GM21360 (cell line): ENCODE measurements at regions not wholly inside any gene's neighbourhood (a gene's known extent, or its start where the extent isn't known, plus 50 kb on each side); places are given as distances from the start of the nearest gene placed in this dataset.

Experiments
- ATAC-seq: cut with Tn5 transposase; IDR thresholded peaks from one replicate; pipeline ENCODE4 v1.9.1; 2021; ENCODE audit warnings: mild to moderate bottlenecking, moderate library complexity; ENCODE audit not compliant: unreplicated experiment

DNA sequence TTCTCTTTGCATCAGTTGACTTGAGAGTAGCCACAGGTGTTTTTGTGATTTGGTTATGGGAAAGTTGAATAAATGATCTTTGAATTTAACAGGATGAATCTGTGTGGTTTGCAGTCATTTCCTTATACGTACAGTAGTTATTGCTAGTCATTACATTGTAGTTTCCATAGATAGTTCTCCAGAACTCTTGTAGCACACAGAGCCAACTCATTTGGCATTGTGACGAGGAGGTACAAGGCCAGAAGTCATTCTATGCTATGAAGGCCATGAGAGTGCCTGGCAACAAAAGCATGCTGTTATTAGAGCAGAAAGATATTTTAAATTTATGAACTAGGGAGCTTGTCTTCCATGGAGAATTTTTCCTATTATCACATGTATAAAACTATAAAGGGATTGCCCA lies 973.0 kb upstream of the CHAC2 start:
- no peak for ATAC-seq

DNA sequence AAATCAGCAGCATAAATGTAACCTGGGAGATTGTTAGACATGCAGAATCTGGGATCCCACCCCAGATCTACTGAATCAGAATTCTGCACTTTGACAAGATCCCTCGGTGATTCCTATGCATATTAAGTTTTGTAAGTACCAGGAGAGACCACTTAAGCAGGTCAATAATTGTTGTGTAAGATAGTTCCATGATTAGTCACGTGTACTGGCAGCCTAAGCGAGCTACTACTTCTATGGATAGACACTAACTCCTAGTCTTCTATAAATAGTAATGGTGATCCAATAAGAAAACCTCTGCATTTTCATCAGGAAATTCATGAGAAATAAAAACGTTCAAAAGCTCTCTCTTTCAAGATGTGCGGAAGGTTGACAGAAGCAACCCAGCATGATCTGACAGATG lies 988.2 kb upstream of the CHAC2 start:
- no peak for ATAC-seq

DNA sequence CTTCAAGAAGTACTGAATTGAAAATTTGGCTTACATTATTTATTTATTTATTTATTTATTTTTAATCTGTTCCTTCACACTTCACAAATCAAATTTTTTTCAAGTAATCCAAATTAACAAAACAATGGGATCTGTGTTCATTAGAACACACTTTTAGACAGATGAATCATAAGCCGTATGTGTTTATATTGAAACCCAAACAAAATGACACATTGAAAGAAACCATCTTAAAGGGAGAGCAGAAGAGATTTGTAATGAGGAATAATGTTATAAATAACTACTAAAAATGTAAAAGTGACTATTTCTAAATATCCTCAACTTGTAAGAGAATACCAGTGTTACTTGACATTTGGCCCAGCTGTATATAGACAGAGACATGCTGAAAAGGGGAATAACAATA lies 991.0 kb upstream of the CHAC2 start:
- no peak for ATAC-seq

DNA sequence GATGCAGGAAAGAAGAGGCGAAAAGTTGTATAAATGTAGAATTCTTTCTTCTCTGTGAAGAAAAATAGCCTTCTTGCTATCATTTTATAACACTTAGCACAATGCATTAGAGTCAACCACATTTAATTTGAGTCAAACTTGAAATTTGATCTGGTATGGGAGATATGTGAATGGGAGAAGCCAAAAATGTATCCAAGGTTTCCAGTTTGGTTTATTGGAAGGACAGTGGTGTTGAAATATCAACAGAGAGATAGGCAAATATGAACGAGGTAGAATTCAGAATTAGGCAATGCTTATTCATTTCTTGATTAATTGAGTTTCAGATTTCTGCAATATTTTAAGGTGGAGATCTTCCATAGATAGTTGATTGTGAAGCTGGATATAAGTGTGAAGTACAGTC lies 991.9 kb upstream of the CHAC2 start:
- no peak for ATAC-seq

DNA sequence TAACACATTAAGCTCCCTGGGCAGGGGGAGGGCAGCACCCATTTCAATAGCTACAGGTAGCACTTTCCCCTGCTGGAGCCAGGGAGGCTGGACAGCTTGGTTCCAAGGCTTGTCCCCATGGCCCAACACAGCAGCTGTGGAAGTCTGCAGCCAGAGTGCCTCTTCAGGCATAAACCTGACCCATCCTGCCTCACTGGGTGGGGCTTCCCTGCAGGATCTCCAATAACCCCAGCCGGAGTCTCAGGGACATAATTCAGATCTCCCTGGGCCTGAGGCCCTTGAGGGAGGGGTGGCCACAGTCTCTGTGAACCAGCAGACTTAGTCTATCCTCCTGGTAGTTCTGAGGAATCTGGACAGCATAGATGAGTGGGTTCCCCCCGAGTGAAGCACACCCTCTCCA lies 1001.9 kb upstream of the CHAC2 start:
- no peak for ATAC-seq

DNA sequence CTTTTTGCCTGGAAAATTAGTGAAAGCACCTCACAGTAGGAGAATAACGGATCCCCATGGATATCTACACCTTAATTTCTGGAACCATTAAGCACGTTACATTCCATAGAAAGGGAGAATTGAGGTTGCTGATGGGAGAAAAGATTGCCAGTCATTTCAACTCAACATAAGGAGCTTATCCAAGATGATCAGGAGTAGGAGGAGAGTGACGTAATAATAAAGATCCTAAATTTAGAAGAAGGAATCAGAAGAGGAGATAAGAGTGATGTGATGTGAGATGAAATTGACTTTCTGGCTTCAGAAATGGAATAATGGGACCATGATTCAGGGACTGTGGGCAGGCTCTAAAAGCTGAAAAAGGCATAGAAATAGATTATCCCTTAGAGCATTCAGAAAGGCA lies 1017.8 kb upstream of the CHAC2 start:
- ATAC-seq, result no peak

DNA sequence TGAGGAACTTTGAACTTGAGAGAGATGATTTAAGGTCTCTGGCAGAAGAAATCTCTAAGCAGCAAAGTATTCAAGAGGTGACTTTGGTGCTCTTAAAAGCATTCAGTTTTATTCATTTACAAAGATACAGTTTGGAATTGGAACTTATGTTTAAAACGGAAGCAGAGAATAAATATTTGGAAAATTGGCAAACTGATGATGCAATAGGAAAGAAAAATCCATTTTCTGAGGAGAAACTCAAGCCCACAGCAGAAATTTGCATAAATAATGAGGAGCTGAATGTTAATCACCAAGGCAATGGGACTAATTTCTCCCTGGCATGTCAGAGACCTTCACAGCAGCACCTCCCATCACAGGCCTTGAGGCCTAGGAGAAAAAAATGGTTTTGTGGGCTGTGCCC lies 1022.5 kb upstream of the CHAC2 start:
- no peak for ATAC-seq

DNA sequence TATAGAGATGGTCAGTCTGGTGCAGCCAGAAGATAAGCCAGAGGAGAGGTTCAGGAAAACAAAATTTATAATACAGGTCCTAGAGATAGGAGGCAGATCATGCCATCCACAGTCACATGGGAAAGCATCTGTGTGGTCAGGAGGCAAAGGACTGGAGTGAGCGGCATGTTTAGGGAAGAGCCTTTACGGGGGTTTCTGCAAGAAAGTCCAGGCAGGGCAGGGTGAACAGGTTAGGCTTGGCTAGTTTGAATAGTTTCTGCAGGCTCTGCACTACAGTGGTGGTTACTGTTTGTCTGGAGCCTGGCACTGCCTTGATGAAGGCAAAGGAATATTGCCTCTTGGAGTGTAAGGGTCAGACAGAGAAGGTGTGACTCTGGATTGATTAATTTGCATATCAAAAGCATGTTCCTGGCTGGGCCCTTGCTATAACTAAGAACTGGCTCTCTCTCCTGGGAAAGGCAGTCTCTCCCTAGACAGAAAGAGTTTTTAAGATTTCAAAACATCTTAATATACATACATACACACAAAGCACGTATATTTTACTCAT lies 1034.7 kb upstream of the CHAC2 start:
- ATAC-seq, result no peak

DNA sequence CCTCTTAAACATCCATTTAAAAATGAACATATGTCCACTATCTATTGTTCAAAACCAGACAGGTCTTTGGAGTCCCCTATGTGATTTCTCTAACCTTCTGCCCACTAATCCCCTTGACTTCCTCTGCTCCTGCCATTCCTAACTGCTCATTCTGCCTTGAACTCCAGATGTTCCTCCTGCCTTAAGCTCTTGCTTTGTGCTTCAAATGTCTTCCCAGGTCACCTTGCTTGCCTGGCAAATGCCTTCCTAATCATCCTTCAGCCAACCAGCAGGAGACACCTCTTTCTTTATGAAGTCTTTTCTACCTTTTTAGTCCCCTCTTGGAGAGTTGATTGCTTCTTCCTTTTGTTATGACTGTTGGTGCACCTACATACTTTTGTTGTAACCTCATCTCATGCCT lies 1043.0 kb upstream of the CHAC2 start:
- ATAC-seq, result no peak

DNA sequence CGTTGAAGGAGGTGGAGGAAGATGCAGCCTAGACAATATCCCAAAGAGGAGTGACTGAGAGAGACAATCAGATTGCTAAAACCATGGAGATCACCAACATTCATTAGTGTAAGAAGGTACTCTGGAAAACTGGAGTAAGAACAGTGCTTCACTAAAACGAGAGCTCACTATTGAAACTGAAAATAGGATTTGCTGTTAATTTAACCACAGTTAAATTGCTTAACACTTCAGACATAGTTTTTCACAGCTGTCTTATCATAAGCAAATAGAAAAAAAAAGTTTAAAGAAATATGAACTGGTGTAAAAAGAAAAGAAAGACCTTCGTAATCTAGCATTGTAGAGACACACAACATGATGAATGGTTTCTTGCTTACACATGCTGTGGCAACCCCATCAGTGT lies 1049.8 kb upstream of the CHAC2 start:
- ATAC-seq, result no peak

DNA sequence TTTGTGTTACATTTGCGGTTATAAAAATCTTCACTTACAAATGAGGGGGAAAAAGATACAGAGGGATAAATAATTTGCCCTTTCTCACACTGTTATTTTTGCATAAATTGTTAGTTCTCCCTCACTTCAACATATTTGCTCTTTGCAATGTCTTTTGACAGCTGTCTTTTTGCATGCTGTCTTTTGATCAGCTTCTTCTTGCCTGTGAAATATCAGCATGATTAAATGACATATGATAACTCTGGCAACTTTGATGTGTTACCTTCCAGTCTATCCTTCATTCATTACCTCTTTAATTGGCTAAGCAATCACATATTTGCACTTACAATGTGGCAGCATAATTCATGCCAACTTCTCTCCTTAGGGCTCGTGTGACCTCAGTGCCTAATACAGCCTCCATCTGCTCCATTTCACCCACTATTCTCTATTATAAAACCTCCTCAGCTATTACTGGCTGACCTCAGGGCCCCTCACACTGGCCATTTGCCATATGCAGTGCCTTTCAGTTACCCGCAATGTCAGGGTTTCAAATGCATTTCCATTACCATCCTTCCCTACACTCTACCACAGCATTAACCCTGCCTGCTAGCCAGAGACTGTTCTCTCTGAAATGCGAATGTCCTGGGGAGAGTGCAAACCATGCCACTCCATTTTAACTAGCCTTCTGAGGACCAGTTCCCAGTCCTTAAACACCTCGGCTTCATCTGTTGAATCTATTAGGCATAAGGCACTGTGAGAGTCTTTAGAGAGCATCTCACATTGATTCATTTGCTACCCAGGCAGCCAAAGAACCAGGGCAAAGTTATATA lies 1056.6 kb upstream of the CHAC2 start:
- no peak for ATAC-seq

DNA sequence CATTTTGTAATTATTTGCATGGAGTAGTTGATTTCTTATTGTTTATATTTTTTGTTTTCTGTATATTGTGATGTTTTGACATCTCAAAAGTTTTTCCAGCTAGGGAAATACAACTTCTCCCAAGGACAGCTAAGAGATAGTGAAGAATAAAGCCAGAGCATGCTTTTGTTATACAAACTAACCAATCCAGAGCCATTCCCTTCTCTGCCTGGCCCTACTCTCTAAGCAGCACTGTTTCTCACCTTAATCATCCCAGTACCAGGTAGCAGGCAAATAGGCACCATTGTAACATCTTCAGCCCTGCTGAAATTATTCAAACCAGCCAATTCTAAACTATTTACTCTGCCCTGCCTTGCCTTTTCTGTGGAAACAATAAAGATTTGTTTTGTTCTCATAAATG lies 1063.4 kb upstream of the CHAC2 start:
- no peak for ATAC-seq

DNA sequence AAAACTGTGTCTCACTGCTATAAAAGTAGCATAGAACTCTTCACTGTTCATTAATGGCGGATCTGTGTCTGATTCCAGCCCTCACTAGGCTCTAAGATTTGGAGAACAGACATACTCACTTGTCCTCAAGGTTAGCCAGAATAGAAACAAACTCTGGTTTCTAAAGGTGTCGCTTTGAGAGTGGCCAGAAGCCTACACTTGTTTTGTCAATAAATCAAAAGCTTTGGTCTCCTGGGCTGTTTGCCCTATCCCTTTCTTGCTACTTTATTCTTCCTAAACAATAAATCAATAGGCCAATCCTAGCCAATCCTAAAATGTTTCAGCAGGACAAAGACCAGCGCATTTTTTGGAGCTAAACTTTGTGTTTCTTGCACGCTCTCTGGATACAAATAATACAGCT lies 1064.6 kb upstream of the CHAC2 start:
- ATAC-seq, result no peak

DNA sequence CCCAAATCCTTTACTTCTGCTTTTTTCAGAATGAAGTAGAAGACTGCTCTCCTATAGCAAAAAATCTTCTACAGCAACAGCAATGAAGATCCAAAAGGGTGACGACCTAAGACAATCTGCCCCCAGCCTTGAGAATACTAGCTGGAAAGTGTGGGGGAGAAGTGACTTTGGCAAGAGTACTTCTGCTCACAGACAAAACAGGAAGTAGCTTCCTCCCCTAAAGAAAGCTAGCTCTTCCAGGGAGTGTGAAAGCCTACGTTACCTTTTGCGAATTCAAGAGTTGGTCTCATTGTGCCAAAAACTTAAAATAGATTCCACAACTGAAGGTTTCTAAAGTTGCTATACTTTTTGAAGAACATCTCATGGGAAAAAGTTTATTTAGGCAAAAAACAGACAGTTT lies 1069.2 kb upstream of the CHAC2 start:
- no peak for ATAC-seq

DNA sequence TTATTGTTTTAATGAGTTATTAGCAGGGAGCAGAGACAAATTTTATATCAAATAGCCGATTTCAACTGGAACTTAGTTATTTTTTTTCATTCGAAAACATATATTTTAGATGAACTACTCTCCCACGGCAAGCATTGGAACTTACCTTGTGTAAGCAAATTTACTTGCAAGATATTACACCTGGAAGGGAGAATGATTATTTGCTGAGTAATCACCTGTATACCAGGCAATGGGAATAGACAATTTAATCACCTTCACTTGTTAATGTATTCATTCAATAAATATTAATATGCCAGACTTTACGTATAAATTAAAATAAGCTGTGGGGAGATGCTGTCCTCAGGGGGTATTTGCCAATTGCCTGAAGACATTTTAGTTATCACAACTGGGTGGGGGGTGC lies 1069.9 kb upstream of the CHAC2 start:
- no peak for ATAC-seq

DNA sequence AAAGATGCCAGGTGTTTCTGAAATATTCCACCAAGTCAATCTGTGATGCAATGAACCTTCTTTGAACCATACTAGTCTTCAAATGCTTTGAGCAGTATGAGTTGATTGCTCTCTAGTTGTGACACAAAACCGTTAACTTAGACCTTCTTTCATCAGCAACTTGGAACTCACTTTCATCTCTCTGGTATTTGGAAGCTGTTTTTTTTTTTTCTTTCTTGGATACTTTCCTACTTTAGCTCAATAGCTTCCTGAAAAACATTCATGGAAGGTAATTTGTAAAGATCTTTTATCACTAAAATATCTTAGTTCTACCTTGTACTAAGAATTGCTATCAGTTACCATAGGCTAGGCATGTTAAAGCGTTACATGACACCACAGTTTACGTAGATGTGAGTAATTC lies 1071.9 kb upstream of the CHAC2 start:
- no peak for ATAC-seq

DNA sequence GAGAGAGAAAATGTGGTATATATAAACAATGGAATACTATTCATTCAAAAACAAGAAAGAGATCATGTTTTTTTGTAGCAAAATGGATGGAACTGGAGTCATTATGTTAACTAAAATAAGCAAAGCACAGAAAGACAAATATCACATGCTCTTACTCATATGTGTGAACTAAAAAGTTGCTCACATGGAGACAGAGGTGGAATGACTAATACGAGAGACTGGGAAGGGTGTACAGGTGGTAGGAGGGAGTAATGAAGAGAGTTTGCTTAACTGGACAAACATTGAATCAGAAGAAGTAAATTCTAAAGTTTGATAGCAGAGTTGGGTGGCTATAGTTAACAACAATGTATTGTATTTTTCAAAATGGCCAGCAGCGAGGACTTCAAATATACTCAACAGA lies 1080.7 kb upstream of the CHAC2 start:
- no peak for ATAC-seq

DNA sequence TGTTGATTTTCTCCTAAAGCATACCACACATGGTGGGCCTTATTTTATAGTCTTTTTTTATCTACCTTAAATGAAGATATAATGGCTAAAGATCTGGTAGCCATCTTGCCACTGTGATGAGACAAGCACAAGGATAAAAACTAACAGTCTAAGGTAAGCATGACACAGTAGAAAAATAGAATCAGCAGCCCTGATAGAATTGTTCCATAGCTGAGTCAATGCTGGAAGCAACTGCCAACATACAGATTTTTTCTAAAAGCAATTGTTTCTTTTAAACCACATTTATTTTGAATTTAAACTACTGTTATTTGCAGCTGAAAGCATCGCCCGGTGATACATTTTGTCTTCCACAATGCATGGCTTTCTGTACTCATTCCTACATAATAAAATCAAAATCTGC lies 1091.5 kb upstream of the CHAC2 start:
- no peak for ATAC-seq

DNA sequence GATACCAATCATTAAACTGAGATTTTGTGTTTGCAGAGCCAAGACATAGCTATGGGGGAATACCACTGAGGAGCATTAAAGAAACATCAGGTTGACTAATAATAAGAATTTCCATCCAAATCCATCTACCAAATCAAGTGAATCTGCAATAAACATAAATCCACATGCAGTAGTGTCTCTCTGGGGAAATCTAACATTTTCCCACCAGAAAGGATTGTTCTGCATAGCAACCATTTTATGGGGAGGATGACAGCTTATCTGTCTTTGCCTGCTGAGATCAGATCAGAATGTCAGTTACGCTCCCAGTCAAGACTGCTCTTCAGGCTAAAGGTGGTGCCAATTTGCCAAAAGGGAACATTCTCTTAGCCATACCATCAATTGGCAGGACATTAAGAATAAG lies 1098.9 kb upstream of the CHAC2 start:
- ATAC-seq, result no peak

DNA sequence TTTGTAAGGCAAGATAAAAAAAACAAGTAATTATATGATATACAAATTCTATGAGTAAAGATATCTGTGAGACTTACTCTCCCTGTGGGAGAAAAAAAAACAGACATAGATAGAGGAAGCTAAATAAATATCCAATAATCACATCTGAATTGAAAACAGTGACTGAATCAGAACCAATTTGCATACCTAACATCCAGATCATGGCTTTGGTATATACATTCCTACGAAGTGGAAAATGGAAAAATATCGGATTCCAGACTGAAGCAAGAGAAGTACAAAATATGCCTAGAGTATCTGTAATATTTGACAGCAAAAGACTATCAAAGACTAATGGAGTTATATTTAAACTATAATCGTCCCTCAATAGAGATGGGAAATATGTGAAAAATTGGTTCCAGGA lies 1108.1 kb upstream of the CHAC2 start:
- no peak for ATAC-seq

DNA sequence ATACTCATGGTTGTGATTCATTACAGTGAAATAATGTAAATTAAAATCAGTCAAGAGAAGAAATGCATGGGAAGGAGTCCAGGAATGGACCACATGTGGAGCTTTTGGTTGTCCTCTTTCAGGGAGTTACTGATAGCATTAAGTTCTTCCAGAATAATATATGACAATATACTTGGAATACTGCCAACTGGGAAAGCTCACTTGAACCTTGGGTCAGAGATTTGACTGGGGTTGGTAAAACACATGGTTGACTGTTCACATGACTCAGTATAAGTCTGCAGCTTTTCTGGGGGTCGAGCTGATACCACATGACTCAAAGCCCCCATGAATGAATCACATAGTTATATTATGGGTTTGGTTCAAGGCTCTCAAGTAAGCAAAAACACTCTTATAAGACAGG lies 1109.0 kb upstream of the CHAC2 start:
- no peak for ATAC-seq

DNA sequence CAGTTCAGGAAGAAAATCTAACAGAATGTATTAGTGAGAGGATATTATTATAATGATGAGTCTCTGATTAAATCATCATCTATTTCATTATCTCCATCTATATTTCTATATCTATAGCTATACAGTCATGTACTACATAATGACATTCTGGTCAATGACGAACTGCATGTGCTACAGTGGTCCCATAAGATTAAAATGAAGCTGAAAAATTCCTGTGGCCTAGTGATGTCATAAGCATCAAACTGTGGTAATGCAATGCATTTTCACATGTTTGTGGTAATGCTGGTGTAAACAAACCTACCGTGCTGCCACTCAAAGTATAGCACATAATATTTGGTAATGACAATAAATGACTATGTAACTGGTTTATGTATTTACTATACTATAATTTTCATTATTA lies 1127.9 kb upstream of the CHAC2 start:
- ATAC-seq, result no peak

DNA sequence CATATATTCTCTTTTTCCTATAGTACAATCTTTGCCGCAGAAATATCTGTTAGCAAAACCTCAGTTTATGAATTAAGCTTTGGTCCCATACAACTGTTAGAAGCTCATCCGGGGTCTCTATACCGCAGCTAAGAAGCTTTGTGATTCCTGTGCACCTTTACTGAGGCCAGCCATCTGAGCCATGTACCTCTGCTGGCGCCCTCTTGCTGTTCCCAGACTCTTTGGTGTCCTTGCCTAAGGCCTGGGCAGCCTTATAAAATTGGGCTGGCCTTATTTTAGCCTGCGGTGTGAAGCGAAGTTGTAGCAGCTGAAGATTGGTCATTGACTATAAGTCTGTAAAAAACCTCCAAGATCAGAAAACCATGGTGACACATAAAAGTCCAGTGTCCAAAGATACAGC lies 1135.1 kb upstream of the CHAC2 start:
- no peak for ATAC-seq
